HG02588 (cell line): ENCODE measurements at regions not wholly inside any gene's neighbourhood (a gene's known extent, or its start where the extent isn't known, plus 50 kb on each side); places are given as distances from the start of the nearest gene placed in this dataset.

ENCODE experiments used
- ATAC-seq: cut with Tn5 transposase; IDR thresholded peaks from one replicate; pipeline ENCODE4 v1.9.1; 2021; ENCODE audit warnings: mild to moderate bottlenecking, moderate library complexity; ENCODE audit not compliant: unreplicated experiment

GRCh38 chr6:63371104-63371715 is 51.4 kb upstream of the LGSN start:
- ATAC-seq: no peak

GRCh38 chr6:63372951-63373533 is 53.3 kb upstream of the LGSN start:
- ATAC-seq: no peak

- no peak for ATAC-seq
Measured at GRCh38 chr6:63389191-63389844, 69.5 kb upstream of the LGSN start.

GRCh38 chr6:63391203-63391970 is 71.6 kb upstream of the LGSN start:
- ATAC-seq: no peak

GRCh38 chr6:63392092-63392724 is 72.4 kb upstream of the LGSN start:
- ATAC-seq: no peak

GRCh38 chr6:63394656-63395308 is 75.0 kb upstream of the LGSN start:
- ATAC-seq: no peak

- ATAC-seq: no peak
Measured at GRCh38 chr6:63395381-63395780, 75.6 kb upstream of the LGSN start.

GRCh38 chr6:63403725-63404124 is 83.9 kb upstream of the LGSN start:
- ATAC-seq: no peak

- ATAC-seq: no peak
Measured at GRCh38 chr6:63410435-63411426, 90.9 kb upstream of the LGSN start.

GRCh38 chr6:63415286-63415685 is 95.5 kb upstream of the LGSN start:
- ATAC-seq: no peak

GRCh38 chr6:63418741-63419140 is 99.0 kb upstream of the LGSN start:
- ATAC-seq: no peak

GRCh38 chr6:63424636-63425035 is 104.9 kb upstream of the LGSN start:
- ATAC-seq: no peak

GRCh38 chr6:63425493-63425892 is 105.7 kb upstream of the LGSN start:
- ATAC-seq: no peak

- no peak for ATAC-seq
Measured at GRCh38 chr6:63426844-63427243, 107.1 kb upstream of the LGSN start.

GRCh38 chr6:63427951-63428350 is 108.2 kb upstream of the LGSN start:
- no peak for ATAC-seq

GRCh38 chr6:63430985-63431519 is 111.3 kb upstream of the LGSN start:
- ATAC-seq: no peak

GRCh38 chr6:63434943-63435342 is 115.2 kb upstream of the LGSN start:
- ATAC-seq: no peak

- ATAC-seq: no peak
Measured at GRCh38 chr6:63436356-63436755, 116.6 kb upstream of the LGSN start.

GRCh38 chr6:63437058-63437457 is 117.3 kb upstream of the LGSN start:
- no peak for ATAC-seq
